Adipocyte (in vitro differentiated cells): ENCODE measurements at regions not wholly inside any gene's neighbourhood (a gene's known extent, or its start where the extent isn't known, plus 50 kb on each side); places are given as distances from the start of the nearest gene placed in this dataset.
"Not testable (repeated sequence)": the region's sequence is repeated elsewhere in the genome, so short reads cannot be mapped to it uniquely, and the experiment has no call there.

Source experiments
- DNase-seq: peaks from one replicate; pipeline ENCODE4 v3.0.0-alpha.2; 2015; ENCODE audit warnings: low read depth
- H3K27me3 ChIP-seq: replicated peaks from 2 replicates; pipeline ENCODE4 v1.7.0; 2013; ENCODE audit warnings: mild to moderate bottlenecking, low read length, moderate library complexity; ENCODE audit not compliant: control insufficient read depth, insufficient read depth
- H3K36me3 ChIP-seq: 2 replicates; pipeline ENCODE4 v1.7.0; 2013; ENCODE audit warnings: low read length, mild to moderate bottlenecking, moderate library complexity; ENCODE audit not compliant: control insufficient read depth, insufficient read depth, severe bottlenecking
- H3K4me1 ChIP-seq: 2 replicates; pipeline ENCODE4 v1.7.0; 2013; ENCODE audit warnings: mild to moderate bottlenecking, low read length, moderate library complexity; ENCODE audit not compliant: control insufficient read depth, insufficient read depth
- H3K4me3 ChIP-seq: 2 replicates; pipeline ENCODE4 v1.7.0; 2013; ENCODE audit warnings: mild to moderate bottlenecking, low read length, moderate library complexity
- H3K9ac ChIP-seq: 2 replicates; pipeline ENCODE4 v1.7.0; 2013; ENCODE audit warnings: mild to moderate bottlenecking, low read length, moderate library complexity
- H3K9me3 ChIP-seq: 2 replicates; pipeline ENCODE4 v1.7.0; 2013; ENCODE audit warnings: mild to moderate bottlenecking, low read length, moderate library complexity; ENCODE audit not compliant: control insufficient read depth

- no peak for DNase-seq
- Histone ChIP-seq H3K9ac (no peak overlapping the region), H3K27me3 (no peaks in the 10 kb centered on the region), H3K9me3 (no peaks in the 10 kb centered on the region), H3K4me1 (no peaks in the 10 kb centered on the region), H3K36me3 (no peaks in the 10 kb centered on the region), H3K4me3 (no peak overlapping the region)
These were observed 1165.3 kb downstream of the TAF11L14 start for GRCh38 chr5:18799482-18800128.

- no peaks in the 10 kb centered on the region for H3K36me3 ChIP-seq
- no peaks in the 10 kb centered on the region for H3K27me3 ChIP-seq
- no peak for DNase-seq
These were observed 1166.2 kb downstream of the TAF11L14 start for GRCh38 chr5:18800293-18801025.

GRCh38 chr5:18801413-18801812, 1167.2 kb downstream of the TAF11L14 start:
- H3K9ac ChIP-seq, H3K4me3 ChIP-seq, H3K9me3 ChIP-seq, DNase-seq, H3K27me3 ChIP-seq, H3K36me3 ChIP-seq, H3K4me1 ChIP-seq: not testable (repeated sequence)

More at GRCh38 chr5:18800293-18801025, 1166.2 kb downstream of the TAF11L14 start:
- H3K4me3 ChIP-seq: no peak overlapping the region
- no peaks in the 10 kb centered on the region for H3K4me1 ChIP-seq
- H3K9ac ChIP-seq: no peak overlapping the region
- H3K9me3 ChIP-seq: no peaks in the 10 kb centered on the region

GRCh38 chr5:18802336-18802735, 1168.1 kb downstream of the TAF11L14 start:
- H3K36me3 ChIP-seq: no peaks in the 10 kb centered on the region
- H3K9me3 ChIP-seq: no peaks in the 10 kb centered on the region
- H3K4me3 ChIP-seq: no peak overlapping the region
- H3K27me3 ChIP-seq: no peaks in the 10 kb centered on the region
- H3K9ac ChIP-seq: no peak overlapping the region
- no peaks in the 10 kb centered on the region for H3K4me1 ChIP-seq
- DNase-seq: no peak

GRCh38 chr5:18805376-18805775, 1171.1 kb downstream of the TAF11L14 start:
- Histone ChIP-seq H3K9ac (no peak overlapping the region), H3K9me3 (no peaks in the 10 kb centered on the region), H3K36me3 (no peaks in the 10 kb centered on the region), H3K27me3 (no peaks in the 10 kb centered on the region), H3K4me3 (no peak overlapping the region), H3K4me1 (no peaks in the 10 kb centered on the region)
- DNase-seq: no peak

- Histone ChIP-seq H3K36me3 (no peaks in the 10 kb centered on the region), H3K27me3 (no peaks in the 10 kb centered on the region), H3K4me3 (no peak overlapping the region), H3K9me3 (no peaks in the 10 kb centered on the region), H3K9ac (no peak overlapping the region), H3K4me1 (no peaks in the 10 kb centered on the region)
- no peak for DNase-seq
These were observed 1173.2 kb downstream of the TAF11L14 start for GRCh38 chr5:18807256-18808149.

GRCh38 chr5:18811661-18812060, 1176.3 kb downstream of the CDH18 start:
- Histone ChIP-seq H3K27me3 (no peaks in the 10 kb centered on the region), H3K9ac (no peak overlapping the region), H3K4me1 (no peaks in the 10 kb centered on the region), H3K4me3 (no peak overlapping the region), H3K36me3 (no peaks in the 10 kb centered on the region), H3K9me3 (peaks cover 3% of the 10 kb centered on the region)
- DNase-seq: no peak

- no peak overlapping the region for H3K4me3 ChIP-seq
These were observed 1159.6 kb downstream of the CDH18 start for GRCh38 chr5:18828351-18828750.

GRCh38 chr5:18829539-18829938, 1158.5 kb downstream of the CDH18 start:
- DNase-seq: no peak
- H3K27me3 ChIP-seq: no peaks in the 10 kb centered on the region
- H3K36me3 ChIP-seq: no peaks in the 10 kb centered on the region
- H3K4me1 ChIP-seq: no peaks in the 10 kb centered on the region
- no peak overlapping the region for H3K9ac ChIP-seq
- H3K9me3 ChIP-seq: no peaks in the 10 kb centered on the region
- H3K4me3 ChIP-seq: no peak overlapping the region

More at GRCh38 chr5:18828351-18828750, 1159.6 kb downstream of the CDH18 start:
- Histone ChIP-seq H3K9me3 (no peaks in the 10 kb centered on the region), H3K9ac (no peak overlapping the region), H3K27me3 (no peaks in the 10 kb centered on the region), H3K4me1 (no peaks in the 10 kb centered on the region), H3K36me3 (no peaks in the 10 kb centered on the region)
- DNase-seq: no peak

GRCh38 chr5:18850216-18850615, 1137.8 kb downstream of the CDH18 start:
- Histone ChIP-seq H3K9me3 (no peaks in the 10 kb centered on the region), H3K4me1 (no peaks in the 10 kb centered on the region), H3K27me3 (no peaks in the 10 kb centered on the region), H3K36me3 (no peaks in the 10 kb centered on the region), H3K4me3 (no peak overlapping the region), H3K9ac (no peak overlapping the region)
- no peak for DNase-seq

- no peak overlapping the region for H3K9ac ChIP-seq
- H3K36me3 ChIP-seq: no peaks in the 10 kb centered on the region
- no peaks in the 10 kb centered on the region for H3K27me3 ChIP-seq
- H3K9me3 ChIP-seq: no peaks in the 10 kb centered on the region
- H3K4me3 ChIP-seq: no peak overlapping the region
- no peak for DNase-seq
- no peaks in the 10 kb centered on the region for H3K4me1 ChIP-seq
These were observed 1115.0 kb downstream of the CDH18 start for GRCh38 chr5:18872978-18873377.
